HUES6 (cell line): ENCODE measurements at regions not wholly inside any gene's neighbourhood (a gene's known extent, or its start where the extent isn't known, plus 50 kb on each side); places are given as distances from the start of the nearest gene placed in this dataset.
"Not testable (repeated sequence)": the region's sequence is repeated elsewhere in the genome, so short reads cannot be mapped to it uniquely, and the experiment has no call there.

ENCODE experiments used
- H3K27ac ChIP-seq: 2 replicates; pipeline ENCODE4 v1.7.0; 2013; ENCODE audit warnings: low read depth, mild to moderate bottlenecking, low read length, inconsistent platforms
- H3K27me3 ChIP-seq: 2 replicates; pipeline ENCODE4 v1.6.1; 2013; ENCODE audit warnings: low read length; ENCODE audit not compliant: control insufficient read depth, insufficient read depth
- H3K36me3 ChIP-seq: 2 replicates; pipeline ENCODE4 v1.6.1; 2013; ENCODE audit warnings: low read length; ENCODE audit not compliant: control insufficient read depth, insufficient read depth
- H3K4me1 ChIP-seq: 2 replicates; pipeline ENCODE4 v1.6.1; 2013; ENCODE audit warnings: low read length; ENCODE audit not compliant: control insufficient read depth, insufficient read depth
- H3K4me3 ChIP-seq: 2 replicates; pipeline ENCODE4 v1.5.1; 2013; ENCODE audit warnings: low read depth, low read length
- H3K9ac ChIP-seq: one replicate; pipeline ENCODE4 v1.6.1; 2013; ENCODE audit warnings: mild to moderate bottlenecking, low read length
- H3K9me3 ChIP-seq: 2 replicates; pipeline ENCODE4 v1.6.1; 2013; ENCODE audit warnings: low read depth, low read length; ENCODE audit not compliant: control insufficient read depth, insufficient read depth

- not testable (repeated sequence) for H3K4me3 ChIP-seq, H3K9ac ChIP-seq, H3K27me3 ChIP-seq, H3K4me1 ChIP-seq, H3K27ac ChIP-seq, H3K36me3 ChIP-seq, H3K9me3 ChIP-seq
Measured at GRCh38 chr18:40119581-40119980, 1835.5 kb upstream of the PIK3C3 start.

DNA sequence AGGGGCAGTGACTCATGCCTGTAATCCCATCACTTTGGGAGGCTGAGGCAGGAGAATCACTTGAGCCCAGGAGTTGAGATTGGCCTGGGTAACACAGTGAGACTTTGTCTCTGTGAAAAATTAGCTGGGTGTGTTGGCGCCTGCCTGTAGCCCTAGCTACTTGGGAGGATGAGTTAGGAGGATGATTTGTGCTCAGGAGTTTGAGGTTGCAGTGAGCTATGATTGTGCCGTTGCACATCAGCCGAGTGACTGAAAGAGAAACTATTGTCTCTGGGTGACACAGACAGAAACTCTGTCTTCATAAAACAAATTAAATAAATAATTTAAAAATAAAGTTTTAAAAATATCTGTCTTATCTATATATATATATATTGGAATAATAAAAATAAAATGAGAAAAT lies 1844.6 kb upstream of the PIK3C3 start:
- H3K4me3 ChIP-seq: no peak overlapping the region
- no peaks in the 10 kb centered on the region for H3K4me1 ChIP-seq
- no peak overlapping the region for H3K9ac ChIP-seq
- H3K9me3 ChIP-seq: no peaks in the 10 kb centered on the region
- no peak overlapping the region for H3K27ac ChIP-seq
- H3K36me3 ChIP-seq: no peaks in the 10 kb centered on the region
- no peaks in the 10 kb centered on the region for H3K27me3 ChIP-seq

GRCh38 chr18:40109252-40110049 lies 1845.6 kb upstream of the PIK3C3 start:
- Histone ChIP-seq H3K4me3 (no peak overlapping the region), H3K27me3 (no peaks in the 10 kb centered on the region), H3K27ac (no peak overlapping the region), H3K36me3 (no peaks in the 10 kb centered on the region), H3K9me3 (no peaks in the 10 kb centered on the region), H3K4me1 (no peaks in the 10 kb centered on the region), H3K9ac (no peak overlapping the region)

GRCh38 chr18:40108596-40108995 lies 1846.4 kb upstream of the PIK3C3 start:
- Histone ChIP-seq H3K27me3 (no peaks in the 10 kb centered on the region), H3K4me1 (no peaks in the 10 kb centered on the region), H3K9ac (no peak overlapping the region), H3K27ac (no peak overlapping the region), H3K4me3 (no peak overlapping the region), H3K9me3 (no peaks in the 10 kb centered on the region), H3K36me3 (no peaks in the 10 kb centered on the region)

DNA sequence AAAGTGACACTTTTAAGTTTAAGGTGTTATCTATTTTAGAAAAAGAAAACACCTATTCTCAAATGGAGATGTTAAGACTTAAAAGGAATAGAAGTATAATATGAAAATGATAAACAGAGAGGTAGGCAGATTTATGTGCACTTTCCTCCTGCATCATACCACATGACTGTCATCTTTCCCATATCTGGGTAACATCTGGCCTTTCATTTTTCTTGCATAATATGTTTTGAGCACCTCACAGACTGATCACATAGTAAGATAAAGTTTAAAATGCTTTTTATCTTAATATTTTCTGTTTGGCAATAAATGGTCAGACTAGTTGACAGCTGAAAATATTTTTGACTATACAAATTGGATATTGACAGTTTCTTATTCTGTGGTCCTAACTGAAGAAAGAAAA lies 1852.1 kb upstream of the PIK3C3 start:
- H3K9ac ChIP-seq: no peak overlapping the region
- no peak overlapping the region for H3K27ac ChIP-seq
- H3K4me1 ChIP-seq: no peaks in the 10 kb centered on the region
- no peaks in the 10 kb centered on the region for H3K36me3 ChIP-seq
- no peaks in the 10 kb centered on the region for H3K27me3 ChIP-seq
- no peak overlapping the region for H3K4me3 ChIP-seq
- no peaks in the 10 kb centered on the region for H3K9me3 ChIP-seq

DNA sequence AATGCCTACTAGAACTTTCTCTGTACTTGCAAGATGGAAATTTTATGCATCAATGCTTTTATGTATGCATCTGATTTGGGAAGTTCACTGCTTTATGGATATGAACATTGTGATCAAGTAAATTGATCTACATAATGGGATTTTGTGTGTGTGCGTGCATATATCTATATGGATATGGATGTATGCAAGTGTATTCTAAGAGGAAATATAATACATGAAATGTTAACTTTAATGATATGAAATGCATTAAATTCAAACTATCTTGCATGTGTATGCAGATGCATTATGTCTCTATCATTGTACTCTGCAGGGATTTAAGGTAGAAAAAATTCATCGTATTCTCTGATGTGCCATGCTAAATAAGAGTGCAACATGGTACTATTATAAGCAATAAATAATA lies 1855.4 kb upstream of the PIK3C3 start:
- no peaks in the 10 kb centered on the region for H3K27me3 ChIP-seq
- no peaks in the 10 kb centered on the region for H3K36me3 ChIP-seq
- H3K9me3 ChIP-seq: no peaks in the 10 kb centered on the region
- H3K27ac ChIP-seq: no peak overlapping the region
- H3K4me1 ChIP-seq: no peaks in the 10 kb centered on the region; the same call in 1 of the 2 replicates
- H3K4me3 ChIP-seq: no peak overlapping the region
- no peak overlapping the region for H3K9ac ChIP-seq

DNA sequence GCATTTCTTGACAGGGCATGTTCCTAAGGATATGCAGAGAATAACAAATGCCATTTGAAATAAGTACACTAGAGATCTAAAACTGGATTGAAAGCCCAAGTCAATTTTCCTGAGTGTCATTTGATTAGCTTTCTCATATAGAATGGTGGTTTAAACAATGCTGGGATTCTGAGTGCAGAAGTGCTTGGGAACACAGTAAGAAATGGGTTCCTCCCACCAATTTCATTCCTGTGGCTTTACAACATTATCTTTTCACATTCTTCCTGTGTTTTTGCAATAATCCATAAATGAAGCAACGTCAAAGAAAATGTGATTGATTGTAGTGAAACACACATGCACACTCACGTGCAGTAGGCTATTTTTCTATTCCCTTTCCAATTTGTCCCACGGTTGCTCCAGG lies 1858.4 kb upstream of the PIK3C3 start:
- no peak overlapping the region for H3K27ac ChIP-seq
- H3K4me1 ChIP-seq: peaks cover 11% of the 10 kb centered on the region; the same call in 1 of the 2 replicates
- no peak overlapping the region for H3K4me3 ChIP-seq
- H3K27me3 ChIP-seq: no peaks in the 10 kb centered on the region
- no peaks in the 10 kb centered on the region for H3K9me3 ChIP-seq
- no peaks in the 10 kb centered on the region for H3K36me3 ChIP-seq
- H3K9ac ChIP-seq: no peak overlapping the region

DNA sequence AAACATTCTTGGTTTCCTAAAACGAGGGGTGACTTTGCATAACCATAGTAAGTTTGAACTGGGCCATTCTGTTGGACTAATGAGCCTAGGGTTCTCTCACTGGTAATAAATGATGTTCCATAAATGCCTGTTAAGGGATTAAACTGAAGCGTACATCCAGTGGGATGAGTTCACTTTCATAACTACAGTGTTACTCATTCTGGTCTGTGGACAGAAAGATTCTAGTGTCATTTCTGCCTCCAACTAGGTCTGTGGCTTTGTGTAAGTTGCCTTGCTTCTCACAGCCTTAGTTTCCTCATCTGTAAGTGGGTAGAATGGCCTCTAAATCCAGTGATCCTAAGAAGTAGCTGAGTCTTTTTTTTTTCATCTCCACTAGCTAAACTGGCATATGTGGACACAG lies 1860.6 kb upstream of the PIK3C3 start:
- Histone ChIP-seq H3K36me3 (no peaks in the 10 kb centered on the region), H3K27me3 (no peaks in the 10 kb centered on the region), H3K4me3 (no peak overlapping the region), H3K27ac (no peak overlapping the region), H3K4me1 (peaks cover 11% of the 10 kb centered on the region; the same call in 1 of the 2 replicates), H3K9me3 (0 out of 2 replicates have a peak, but pooled peaks cover 2% of the 10 kb centered on the region), H3K9ac (no peak overlapping the region)

DNA sequence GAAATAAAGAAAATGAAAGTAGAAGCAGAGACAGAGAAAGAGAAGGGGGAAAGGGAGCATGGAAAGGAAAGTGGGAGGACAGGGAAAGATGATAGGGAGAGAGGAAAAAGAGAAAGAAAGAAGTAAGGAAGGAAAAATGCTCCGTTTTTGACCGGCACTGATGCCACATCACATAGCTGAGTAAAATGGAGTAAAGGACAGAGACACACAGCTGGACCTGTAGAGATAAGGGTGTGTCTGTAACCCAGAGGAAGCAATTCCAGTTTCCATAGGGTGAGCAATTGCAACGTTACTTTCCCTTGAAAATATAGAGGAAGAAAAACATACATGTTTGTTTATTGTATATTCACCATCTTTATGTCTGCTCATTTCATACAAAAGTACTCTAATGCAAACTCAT lies 1866.9 kb upstream of the PIK3C3 start:
- no peak overlapping the region for H3K9ac ChIP-seq
- H3K4me3 ChIP-seq: no peak overlapping the region
- no peak overlapping the region for H3K27ac ChIP-seq
- H3K4me1 ChIP-seq: 0 out of 2 replicates have a peak, but pooled peaks cover 5% of the 10 kb centered on the region
- no peaks in the 10 kb centered on the region for H3K36me3 ChIP-seq
- H3K27me3 ChIP-seq: no peaks in the 10 kb centered on the region
- H3K9me3 ChIP-seq: 0 out of 2 replicates have a peak, but pooled peaks cover 2% of the 10 kb centered on the region

DNA sequence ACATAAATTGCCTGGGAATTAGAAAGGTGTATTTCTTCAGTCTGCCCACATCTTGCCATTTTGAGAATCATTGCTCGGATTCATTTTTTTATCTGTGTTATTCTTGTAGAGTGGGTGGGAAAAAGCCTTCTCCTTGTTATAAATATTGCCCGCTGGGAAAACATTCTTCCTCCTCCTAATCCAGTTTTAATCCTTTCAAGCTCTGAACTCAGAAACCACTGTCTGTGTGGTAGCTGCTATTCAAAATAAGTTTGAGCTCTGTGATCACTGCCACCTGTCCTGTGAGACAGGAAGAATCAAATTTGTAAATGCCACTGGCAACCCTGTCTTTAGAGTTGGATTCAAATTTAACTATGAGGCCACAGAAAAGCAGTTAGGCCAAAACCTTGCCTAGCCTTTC lies 1875.2 kb upstream of the PIK3C3 start:
- Histone ChIP-seq H3K27ac (no peak overlapping the region), H3K9ac (no peak overlapping the region), H3K9me3 (no peaks in the 10 kb centered on the region), H3K4me1 (no peaks in the 10 kb centered on the region), H3K4me3 (no peak overlapping the region), H3K27me3 (no peaks in the 10 kb centered on the region), H3K36me3 (no peaks in the 10 kb centered on the region)

DNA sequence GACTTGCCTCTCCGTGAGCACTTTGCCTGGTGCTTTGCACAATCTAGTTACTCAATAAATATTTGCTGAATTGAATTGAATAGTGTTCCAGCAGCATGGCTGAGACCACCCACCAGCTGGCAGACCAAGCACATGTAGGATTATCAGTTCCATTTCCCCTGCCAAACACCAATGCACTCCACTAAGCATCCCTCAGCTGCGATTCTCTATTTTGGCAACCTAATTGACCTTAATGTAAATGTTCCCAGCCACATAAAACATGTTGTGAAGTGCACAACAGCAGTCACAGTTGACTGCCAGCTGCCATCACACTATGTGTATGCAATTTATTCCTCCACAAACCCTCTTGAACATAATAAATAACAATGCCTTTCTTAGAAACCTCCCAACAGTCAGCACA lies 1879.4 kb upstream of the PIK3C3 start:
- no peaks in the 10 kb centered on the region for H3K36me3 ChIP-seq
- no peaks in the 10 kb centered on the region for H3K27me3 ChIP-seq
- H3K9ac ChIP-seq: no peak overlapping the region
- H3K4me3 ChIP-seq: no peak overlapping the region
- H3K4me1 ChIP-seq: no peaks in the 10 kb centered on the region
- H3K9me3 ChIP-seq: no peaks in the 10 kb centered on the region
- no peak overlapping the region for H3K27ac ChIP-seq
